ENCODE measurements at regions not wholly inside any gene's neighbourhood (a gene's known extent, or its start where the extent isn't known, plus 50 kb on each side); places are given as distances from the start of the nearest gene placed in this dataset.
"Not testable (repeated sequence)": the region's sequence is repeated elsewhere in the genome, so short reads cannot be mapped to it uniquely, and the experiment has no call there.

- TF ChIP-seq CTCF (conservative IDR thresholded peaks at IDR 0.05; ENCODE audit: low read length); EZH2phosphoT487 (IDR thresholded peaks at IDR 0.05; ENCODE audit: borderline replicate concordance, low read depth, low read length): not testable (repeated sequence)
These were observed 68.7 kb upstream of the ARL17B start for GRCh38 chr17:46430300-46430699.

All from OCI-LY7 (cell line).